ENCODE measurements at regions not wholly inside any gene's neighbourhood (a gene's known extent, or its start where the extent isn't known, plus 50 kb on each side); places are given as distances from the start of the nearest gene placed in this dataset.

- no peak overlapping the region for H3K4me3 ChIP-seq (ENCODE audit: low read length)
- no peak for DNase-seq (ENCODE audit: low read depth)
- TF ChIP-seq CTCF (conservative IDR thresholded peaks at IDR 0.05; ENCODE audit: low read depth, low read length): no peak
Measured at GRCh38 chr12:124435806-124436345, 131.5 kb downstream of the NCOR2 start.

- no peak for DNase-seq (ENCODE audit: low read depth)
- TF ChIP-seq CTCF (conservative IDR thresholded peaks at IDR 0.05; ENCODE audit: low read depth, low read length): no peak
- no peak overlapping the region for H3K4me3 ChIP-seq (ENCODE audit: low read length)
Measured at GRCh38 chr12:124434951-124435805, 132.2 kb downstream of the NCOR2 start.

- no peak for TF ChIP-seq CTCF (conservative IDR thresholded peaks at IDR 0.05; ENCODE audit: low read depth, low read length)
- DNase-seq (ENCODE audit: low read depth): no peak
- no peak overlapping the region for H3K4me3 ChIP-seq (ENCODE audit: low read length)
Measured at GRCh38 chr12:124434354-124434753, 133.1 kb downstream of the NCOR2 start.

GRCh38 chr12:124433879-124434278 lies 133.5 kb downstream of the NCOR2 start:
- H3K4me3 ChIP-seq (ENCODE audit: low read length): no peak overlapping the region
- no peak for TF ChIP-seq CTCF (conservative IDR thresholded peaks at IDR 0.05; ENCODE audit: low read depth, low read length)
- DNase-seq (ENCODE audit: low read depth): no peak

- peak; percentile 6 for TF ChIP-seq CTCF (conservative IDR thresholded peaks at IDR 0.05; ENCODE audit: low read depth, low read length)
- DNase-seq (ENCODE audit: low read depth): no peak
- no peak overlapping the region for H3K4me3 ChIP-seq (ENCODE audit: low read length)
Measured at GRCh38 chr12:124433147-124433874, 134.1 kb downstream of the NCOR2 start.

- no peak overlapping the region for H3K4me3 ChIP-seq (ENCODE audit: low read length)
- no peak for TF ChIP-seq CTCF (conservative IDR thresholded peaks at IDR 0.05; ENCODE audit: low read depth, low read length)
- no peak for DNase-seq (ENCODE audit: low read depth)
Measured at GRCh38 chr12:124432376-124432775, 135.0 kb downstream of the NCOR2 start.

Measured in retinal pigment epithelial cell (primary cell).